OCI-LY7 (cell line): ENCODE measurements at regions not wholly inside any gene's neighbourhood (a gene's known extent, or its start where the extent isn't known, plus 50 kb on each side); places are given as distances from the start of the nearest gene placed in this dataset.

Source experiments
- EZH2phosphoT487 ChIP-seq: fragments of 200-600 bp; sonication (generic); IDR thresholded peaks from 2 replicates; pipeline ENCODE4 v1.6.1; 2018; ENCODE audit warnings: low read depth, borderline replicate concordance, mild to moderate bottlenecking, mixed run types, antibody characterized with exemption, low read length, moderate library complexity, mixed read lengths
- TF ChIP-seq, protein P1 (sequence below): fragments of 200-600 bp; sonication (generic); conservative IDR thresholded peaks from 2 replicates; pipeline ENCODE4 v1.5.1; 2014; ENCODE audit warnings: mild to moderate bottlenecking, antibody characterized with exemption, low read length, moderate library complexity, mixed read lengths

DNA sequence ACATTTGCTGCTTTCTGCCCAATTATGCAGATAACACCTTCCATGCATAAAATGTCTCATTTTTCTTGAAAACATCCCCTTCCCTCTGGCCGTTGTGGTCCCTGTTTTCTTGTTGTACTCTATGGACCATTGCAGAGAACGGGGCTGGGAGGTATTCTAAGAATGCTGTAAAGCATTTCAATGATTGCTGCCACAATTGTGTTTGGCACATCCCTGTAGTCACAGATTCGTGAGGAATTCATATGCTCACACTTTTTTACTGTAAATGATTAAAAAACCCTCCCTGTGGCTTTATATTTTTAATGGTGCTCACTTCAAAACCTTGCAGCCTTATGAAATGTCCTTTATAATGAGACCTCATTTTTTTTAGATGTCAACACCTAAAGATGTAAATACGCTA, 207.2 kb upstream of the GBE1 start:
- TF ChIP-seq, protein P1, sequence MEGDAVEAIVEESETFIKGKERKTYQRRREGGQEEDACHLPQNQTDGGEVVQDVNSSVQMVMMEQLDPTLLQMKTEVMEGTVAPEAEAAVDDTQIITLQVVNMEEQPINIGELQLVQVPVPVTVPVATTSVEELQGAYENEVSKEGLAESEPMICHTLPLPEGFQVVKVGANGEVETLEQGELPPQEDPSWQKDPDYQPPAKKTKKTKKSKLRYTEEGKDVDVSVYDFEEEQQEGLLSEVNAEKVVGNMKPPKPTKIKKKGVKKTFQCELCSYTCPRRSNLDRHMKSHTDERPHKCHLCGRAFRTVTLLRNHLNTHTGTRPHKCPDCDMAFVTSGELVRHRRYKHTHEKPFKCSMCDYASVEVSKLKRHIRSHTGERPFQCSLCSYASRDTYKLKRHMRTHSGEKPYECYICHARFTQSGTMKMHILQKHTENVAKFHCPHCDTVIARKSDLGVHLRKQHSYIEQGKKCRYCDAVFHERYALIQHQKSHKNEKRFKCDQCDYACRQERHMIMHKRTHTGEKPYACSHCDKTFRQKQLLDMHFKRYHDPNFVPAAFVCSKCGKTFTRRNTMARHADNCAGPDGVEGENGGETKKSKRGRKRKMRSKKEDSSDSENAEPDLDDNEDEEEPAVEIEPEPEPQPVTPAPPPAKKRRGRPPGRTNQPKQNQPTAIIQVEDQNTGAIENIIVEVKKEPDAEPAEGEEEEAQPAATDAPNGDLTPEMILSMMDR, result no peak
- TF ChIP-seq EZH2phosphoT487, result no peak
